ENCODE measurements at regions not wholly inside any gene's neighbourhood (a gene's known extent, or its start where the extent isn't known, plus 50 kb on each side); places are given as distances from the start of the nearest gene placed in this dataset.
"Not testable (repeated sequence)": the region's sequence is repeated elsewhere in the genome, so short reads cannot be mapped to it uniquely, and the experiment has no call there.

DNA sequence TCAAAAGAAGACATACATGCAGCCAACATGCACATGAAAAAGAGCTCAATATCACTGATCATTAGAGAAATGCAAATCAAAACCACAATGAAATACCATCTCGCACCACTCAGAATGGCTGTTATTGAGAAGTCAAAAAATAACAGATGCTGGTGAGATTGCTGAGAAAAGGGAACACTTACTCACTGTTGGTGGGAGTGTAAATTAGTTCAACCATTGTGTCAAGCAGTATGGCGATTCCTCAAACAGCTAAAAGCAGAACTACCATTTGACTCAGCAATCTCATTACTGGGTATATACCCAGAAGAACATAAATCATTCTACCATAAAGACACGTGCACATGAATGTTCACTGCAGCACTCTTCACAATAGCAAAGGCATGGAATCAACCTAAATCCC lies 95.5 kb upstream of the XIRP2 start:
- no peaks in the 10 kb centered on the region for H3K4me1 ChIP-seq (ENCODE audit: insufficient read depth, insufficient read length)
- no peaks in the 10 kb centered on the region for H3K36me3 ChIP-seq (ENCODE audit: insufficient read depth, insufficient read length, low read length)
- H3K9ac ChIP-seq (ENCODE audit: insufficient read length, low read depth), result no peak overlapping the region
- no peak overlapping the region for H3K4me3 ChIP-seq (ENCODE audit: insufficient read length, low read depth)
- no peaks in the 10 kb centered on the region for H3K27me3 ChIP-seq (ENCODE audit: insufficient read depth, insufficient read length)
- H3K9me3 ChIP-seq (ENCODE audit: insufficient read depth, low read length), result no peaks in the 10 kb centered on the region
- no peak for DNase-seq (ENCODE audit: low read depth, low spot score)
- TF ChIP-seq ZNF274 (IDR thresholded peaks at IDR 0.05; ENCODE audit: low read depth, low read length), result no peak
- TF ChIP-seq SUZ12 (IDR thresholded peaks at IDR 0.05; ENCODE audit: extremely low read depth, insufficient read depth, insufficient read length), result no peak
- no peak for TF ChIP-seq YY1 (IDR thresholded peaks at IDR 0.05; ENCODE audit: insufficient read depth, insufficient read length)

DNA sequence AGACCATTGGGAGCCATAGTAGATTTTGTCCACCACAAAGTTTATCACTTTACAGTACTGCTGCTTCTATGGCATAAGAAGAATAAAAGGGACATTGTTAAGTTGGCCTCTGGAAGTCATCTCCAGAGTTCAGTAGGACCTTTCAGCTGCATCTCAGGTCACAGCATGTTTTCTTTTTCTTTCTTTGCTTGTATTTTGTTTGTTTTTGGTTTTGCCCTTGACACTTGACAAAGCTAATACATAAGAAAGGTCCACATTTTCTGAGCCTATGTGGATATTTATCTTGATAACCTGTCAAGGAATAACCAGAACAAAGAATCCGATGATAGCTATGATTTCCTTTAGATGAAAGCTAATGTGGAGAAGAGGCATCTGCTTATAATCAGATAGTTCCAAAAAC lies 101.6 kb upstream of the XIRP2 start:
- no peak for DNase-seq (ENCODE audit: low read depth, low spot score)
- TF ChIP-seq ZNF274 (IDR thresholded peaks at IDR 0.05; ENCODE audit: low read depth, low read length) (no peak), YY1 (IDR thresholded peaks at IDR 0.05; ENCODE audit: insufficient read depth, insufficient read length) (no peak), SUZ12 (IDR thresholded peaks at IDR 0.05; ENCODE audit: extremely low read depth, insufficient read depth, insufficient read length) (no peak)
- Histone ChIP-seq H3K9me3 (ENCODE audit: insufficient read depth, low read length) (no peaks in the 10 kb centered on the region), H3K27me3 (ENCODE audit: insufficient read depth, insufficient read length) (no peaks in the 10 kb centered on the region), H3K4me1 (ENCODE audit: insufficient read depth, insufficient read length) (no peaks in the 10 kb centered on the region), H3K9ac (ENCODE audit: insufficient read length, low read depth) (no peak overlapping the region), H3K4me3 (ENCODE audit: insufficient read length, low read depth) (no peak overlapping the region), H3K36me3 (ENCODE audit: insufficient read depth, insufficient read length, low read length) (no peaks in the 10 kb centered on the region)

DNA sequence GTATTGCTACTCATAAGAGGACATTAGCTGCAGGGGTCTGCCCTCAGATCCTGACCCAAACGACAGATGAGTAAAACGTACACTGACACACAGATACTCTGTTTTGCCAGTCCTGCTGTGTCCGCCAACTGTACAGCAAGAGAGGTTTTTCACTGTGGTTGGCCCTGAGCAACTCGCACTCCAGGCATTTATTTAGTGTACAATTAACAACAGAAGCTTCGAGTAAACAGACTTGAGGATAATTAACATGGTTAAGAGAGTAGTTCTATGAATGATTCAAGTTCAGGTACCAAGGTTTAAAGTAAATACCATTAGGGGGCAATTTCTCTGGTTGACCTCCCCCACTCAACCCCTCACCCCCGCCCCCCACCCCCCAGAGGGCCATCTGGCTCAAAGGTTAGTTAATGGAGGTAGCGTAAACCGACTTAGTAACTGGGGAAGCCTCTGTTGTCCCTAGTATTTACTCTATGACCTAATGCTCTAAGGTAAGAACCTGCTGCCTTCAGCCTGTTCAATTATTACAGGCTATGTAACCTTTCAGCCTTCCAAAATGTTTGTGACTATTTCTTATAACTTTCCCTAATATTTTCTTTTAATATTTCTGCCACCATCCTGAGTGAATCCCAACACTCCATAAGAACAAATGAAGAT lies 103.9 kb upstream of the XIRP2 start:
- Histone ChIP-seq H3K4me3 (ENCODE audit: insufficient read length, low read depth) (no peak overlapping the region), H3K9ac (ENCODE audit: insufficient read length, low read depth) (no peak overlapping the region), H3K27me3 (ENCODE audit: insufficient read depth, insufficient read length) (no peaks in the 10 kb centered on the region), H3K36me3 (ENCODE audit: insufficient read depth, insufficient read length, low read length) (no peaks in the 10 kb centered on the region), H3K9me3 (ENCODE audit: insufficient read depth, low read length) (no peaks in the 10 kb centered on the region), H3K4me1 (ENCODE audit: insufficient read depth, insufficient read length) (no peaks in the 10 kb centered on the region)
- no peak for TF ChIP-seq YY1 (IDR thresholded peaks at IDR 0.05; ENCODE audit: insufficient read depth, insufficient read length)
- TF ChIP-seq ZNF274 (IDR thresholded peaks at IDR 0.05; ENCODE audit: low read depth, low read length), result no peak
- no peak for TF ChIP-seq SUZ12 (IDR thresholded peaks at IDR 0.05; ENCODE audit: extremely low read depth, insufficient read depth, insufficient read length)
- DNase-seq (ENCODE audit: low read depth, low spot score), result no peak

DNA sequence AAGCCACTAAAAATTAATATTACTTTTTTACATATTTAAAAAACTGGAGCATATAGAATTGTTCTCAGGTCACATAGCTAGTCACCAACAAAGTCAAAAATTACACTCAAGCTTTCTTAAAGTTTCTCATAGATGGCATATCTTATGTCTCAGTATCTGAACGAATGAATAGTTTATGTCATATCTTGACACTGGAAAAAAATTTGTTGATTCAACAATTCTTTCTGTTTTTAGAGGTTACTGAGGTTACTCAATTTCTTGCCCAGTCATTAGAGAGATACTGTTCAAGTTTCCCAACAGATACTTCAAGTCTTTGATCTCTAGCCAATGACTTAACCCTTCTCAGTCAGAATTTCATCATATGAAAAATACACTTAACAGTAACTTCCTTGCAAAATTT lies 113.1 kb upstream of the XIRP2 start:
- Histone ChIP-seq H3K4me3 (ENCODE audit: insufficient read length, low read depth) (no peak overlapping the region), H3K4me1 (ENCODE audit: insufficient read depth, insufficient read length) (no peaks in the 10 kb centered on the region), H3K9ac (ENCODE audit: insufficient read length, low read depth) (no peak overlapping the region), H3K36me3 (ENCODE audit: insufficient read depth, insufficient read length, low read length) (no peaks in the 10 kb centered on the region), H3K27me3 (ENCODE audit: insufficient read depth, insufficient read length) (no peaks in the 10 kb centered on the region), H3K9me3 (ENCODE audit: insufficient read depth, low read length) (no peaks in the 10 kb centered on the region)
- TF ChIP-seq ZNF274 (IDR thresholded peaks at IDR 0.05; ENCODE audit: low read depth, low read length), result no peak
- no peak for TF ChIP-seq SUZ12 (IDR thresholded peaks at IDR 0.05; ENCODE audit: extremely low read depth, insufficient read depth, insufficient read length)
- TF ChIP-seq YY1 (IDR thresholded peaks at IDR 0.05; ENCODE audit: insufficient read depth, insufficient read length), result no peak
- DNase-seq (ENCODE audit: low read depth, low spot score), result no peak

DNA sequence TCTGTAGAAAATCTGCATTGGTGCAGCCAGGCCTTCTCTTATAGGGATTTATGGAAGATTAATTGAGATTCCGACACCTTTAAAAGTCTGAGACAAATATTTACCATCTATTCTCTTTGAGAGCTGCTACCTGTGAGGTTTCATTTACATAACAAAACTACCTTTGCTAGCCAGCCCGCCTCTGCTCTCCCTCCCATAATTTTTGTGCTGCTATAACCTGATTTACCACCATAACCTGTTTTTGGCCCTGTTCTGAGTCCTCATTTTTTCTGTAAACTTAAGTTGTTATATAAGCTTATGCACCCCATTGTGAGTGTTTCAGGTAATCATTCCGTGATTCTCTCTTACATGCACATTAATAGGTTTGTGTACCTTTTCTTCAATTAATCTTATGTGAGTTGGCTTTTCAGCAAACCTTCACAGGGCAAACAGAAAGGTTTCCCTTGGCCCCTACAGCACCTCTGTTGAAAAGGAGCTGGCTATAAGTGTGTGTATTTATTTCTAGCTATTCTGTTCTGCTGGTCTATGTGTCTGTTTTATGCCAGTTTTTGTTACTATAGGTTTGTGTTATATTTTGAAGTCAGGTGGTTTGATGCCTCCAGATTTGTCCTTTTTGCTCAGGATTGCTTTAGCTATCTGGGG lies 114.9 kb upstream of the XIRP2 start:
- no peak overlapping the region for H3K4me3 ChIP-seq (ENCODE audit: insufficient read length, low read depth)

DNA sequence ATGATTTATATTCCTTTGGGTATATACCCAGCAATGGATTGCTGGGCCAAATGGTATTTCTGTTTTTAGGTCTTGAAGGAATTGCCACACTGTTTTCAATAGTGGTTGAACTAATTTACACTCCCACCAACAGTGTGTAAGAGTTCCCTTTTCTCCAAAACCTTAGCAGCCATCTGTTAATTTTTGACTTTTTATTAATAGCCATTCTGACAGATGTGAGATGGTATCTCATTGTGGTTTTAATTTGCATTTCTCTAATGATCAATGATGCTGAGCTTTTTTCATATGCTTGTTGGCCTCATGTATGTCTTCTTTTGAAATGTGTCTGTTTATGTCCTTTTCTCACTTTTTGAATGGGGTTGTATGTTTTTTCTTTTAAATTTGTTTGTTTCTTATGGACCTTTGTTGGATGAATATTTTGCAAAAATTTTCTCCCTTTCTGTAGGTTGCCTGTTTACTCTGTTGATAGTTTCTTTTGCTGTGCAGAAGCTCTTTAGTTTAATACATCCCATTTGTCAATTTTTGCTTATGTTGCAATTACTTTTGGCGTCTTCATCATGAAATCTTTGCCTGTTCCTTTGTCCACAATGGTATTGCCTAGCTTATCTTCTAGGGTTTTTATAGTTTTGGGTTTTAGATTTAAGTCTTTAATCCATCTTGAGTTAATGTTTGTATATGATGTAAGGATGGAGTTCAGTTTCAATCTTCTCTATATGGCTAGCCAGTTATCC lies 119.7 kb upstream of the XIRP2 start:
- no peaks in the 10 kb centered on the region for H3K27me3 ChIP-seq (ENCODE audit: insufficient read depth, insufficient read length)
- 0 out of 2 replicates have a peak, but pooled peaks cover 5% of the 10 kb centered on the region for H3K9me3 ChIP-seq (ENCODE audit: insufficient read depth, low read length)
- no peak for TF ChIP-seq SUZ12 (IDR thresholded peaks at IDR 0.05; ENCODE audit: extremely low read depth, insufficient read depth, insufficient read length)
- no peak for TF ChIP-seq ZNF274 (IDR thresholded peaks at IDR 0.05; ENCODE audit: low read depth, low read length)
- TF ChIP-seq YY1 (IDR thresholded peaks at IDR 0.05; ENCODE audit: insufficient read depth, insufficient read length), result no peak
- no peaks in the 10 kb centered on the region for H3K4me1 ChIP-seq (ENCODE audit: insufficient read depth, insufficient read length)
- DNase-seq (ENCODE audit: low read depth, low spot score), result no peak
- H3K4me3 ChIP-seq (ENCODE audit: insufficient read length, low read depth), result no peak overlapping the region
- no peaks in the 10 kb centered on the region for H3K36me3 ChIP-seq (ENCODE audit: insufficient read depth, insufficient read length, low read length)
- no peak overlapping the region for H3K9ac ChIP-seq (ENCODE audit: insufficient read length, low read depth)

More for the DNA sequence above, 114.9 kb upstream of the XIRP2 start:
- TF ChIP-seq SUZ12 (IDR thresholded peaks at IDR 0.05; ENCODE audit: extremely low read depth, insufficient read depth, insufficient read length), result no peak
- Histone ChIP-seq H3K27me3 (ENCODE audit: insufficient read depth, insufficient read length) (no peaks in the 10 kb centered on the region), H3K4me1 (ENCODE audit: insufficient read depth, insufficient read length) (no peaks in the 10 kb centered on the region), H3K9ac (ENCODE audit: insufficient read length, low read depth) (no peak overlapping the region), H3K9me3 (ENCODE audit: insufficient read depth, low read length) (no peaks in the 10 kb centered on the region), H3K36me3 (ENCODE audit: insufficient read depth, insufficient read length, low read length) (no peaks in the 10 kb centered on the region)
- DNase-seq (ENCODE audit: low read depth, low spot score), result no peak

DNA sequence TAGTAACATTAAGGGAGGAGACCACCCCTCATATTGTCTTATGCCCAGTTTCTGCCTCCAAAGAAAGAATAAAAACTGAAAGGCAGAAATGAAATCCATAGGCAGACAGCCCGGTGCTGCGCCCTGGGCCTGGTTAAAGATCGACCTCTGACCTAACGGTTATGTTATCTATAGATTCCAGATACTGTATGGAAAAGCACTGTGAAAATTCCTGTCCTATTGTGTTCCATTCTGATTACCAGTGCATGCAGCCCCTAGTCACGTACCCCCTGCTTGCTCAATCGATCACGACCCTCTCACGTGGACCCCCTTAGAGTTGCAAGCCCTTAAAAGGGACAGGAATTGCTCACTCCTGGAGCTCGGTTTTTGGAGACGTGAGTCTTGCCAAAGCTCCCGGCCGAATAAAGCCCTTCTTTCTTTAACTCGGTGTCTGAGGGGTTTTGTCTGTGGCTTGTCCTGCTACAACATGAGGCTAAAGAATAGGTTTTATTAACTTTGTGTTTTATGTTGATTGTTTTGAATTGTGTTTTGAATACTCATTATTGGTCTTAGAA lies 121.4 kb upstream of the XIRP2 start:
- H3K9me3 ChIP-seq (ENCODE audit: insufficient read depth, low read length); H3K4me1 ChIP-seq (ENCODE audit: insufficient read depth, insufficient read length); H3K4me3 ChIP-seq (ENCODE audit: insufficient read length, low read depth); H3K27me3 ChIP-seq (ENCODE audit: insufficient read depth, insufficient read length); H3K36me3 ChIP-seq (ENCODE audit: insufficient read depth, insufficient read length, low read length); DNase-seq (ENCODE audit: low read depth, low spot score); H3K9ac ChIP-seq (ENCODE audit: insufficient read length, low read depth): not testable (repeated sequence)

Measured in NT2/D1 (cell line).